H1 (cell line): ENCODE measurements at regions not wholly inside any gene's neighbourhood (a gene's known extent, or its start where the extent isn't known, plus 50 kb on each side); places are given as distances from the start of the nearest gene placed in this dataset.

Source experiments
- CBX5 ChIP-seq: fragments of 300-800, 300-1000 bp; sonication (generic); IDR thresholded peaks from 2 replicates; pipeline ENCODE4 v1.7.1; 2016; ENCODE audit warnings: antibody characterized with exemption, low read length, low read depth
- CREB1 ChIP-seq: IDR thresholded peaks from 2 replicates; pipeline ENCODE4 v1.6.1; 2012; ENCODE audit warnings: inconsistent platforms
- SIX5 ChIP-seq: IDR thresholded peaks from 2 replicates; pipeline ENCODE4 v1.6.1; 2011; ENCODE audit warnings: mild to moderate bottlenecking, low read depth, low read length
- SP4 ChIP-seq: IDR thresholded peaks from 2 replicates; pipeline ENCODE4 v1.6.1; 2012; ENCODE audit warnings: low read length, inconsistent platforms
- TF ChIP-seq, protein P1 (sequence below): fragments of 300-600 bp; sonication (generic); IDR thresholded peaks from 2 replicates; pipeline ENCODE4 v1.7.1; 2012; ENCODE audit warnings: low read length, moderate library complexity, mild to moderate bottlenecking, inconsistent platforms; ENCODE audit not compliant: insufficient replicate concordance

DNA sequence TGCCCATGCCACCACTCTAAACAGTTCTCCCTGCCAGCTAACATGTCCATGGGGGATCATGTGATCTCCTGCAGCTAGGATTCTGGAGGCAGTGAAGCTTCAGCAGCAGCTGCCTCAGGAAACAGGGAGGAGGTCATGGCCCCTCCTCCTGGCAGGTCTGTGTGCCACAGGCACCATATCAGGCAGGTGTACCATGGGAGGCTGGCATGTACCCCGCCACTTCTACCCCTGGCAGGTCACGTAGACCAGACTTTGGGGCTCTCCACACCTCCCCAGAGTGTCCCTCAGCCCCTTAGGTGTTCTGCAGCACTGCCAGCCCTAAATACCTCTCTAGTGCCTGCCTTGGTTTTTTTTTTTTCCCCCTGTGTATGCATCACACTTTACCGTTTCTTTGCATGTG lies 110.5 kb upstream of the FAM47C start (continued):
- TF ChIP-seq, protein P1, sequence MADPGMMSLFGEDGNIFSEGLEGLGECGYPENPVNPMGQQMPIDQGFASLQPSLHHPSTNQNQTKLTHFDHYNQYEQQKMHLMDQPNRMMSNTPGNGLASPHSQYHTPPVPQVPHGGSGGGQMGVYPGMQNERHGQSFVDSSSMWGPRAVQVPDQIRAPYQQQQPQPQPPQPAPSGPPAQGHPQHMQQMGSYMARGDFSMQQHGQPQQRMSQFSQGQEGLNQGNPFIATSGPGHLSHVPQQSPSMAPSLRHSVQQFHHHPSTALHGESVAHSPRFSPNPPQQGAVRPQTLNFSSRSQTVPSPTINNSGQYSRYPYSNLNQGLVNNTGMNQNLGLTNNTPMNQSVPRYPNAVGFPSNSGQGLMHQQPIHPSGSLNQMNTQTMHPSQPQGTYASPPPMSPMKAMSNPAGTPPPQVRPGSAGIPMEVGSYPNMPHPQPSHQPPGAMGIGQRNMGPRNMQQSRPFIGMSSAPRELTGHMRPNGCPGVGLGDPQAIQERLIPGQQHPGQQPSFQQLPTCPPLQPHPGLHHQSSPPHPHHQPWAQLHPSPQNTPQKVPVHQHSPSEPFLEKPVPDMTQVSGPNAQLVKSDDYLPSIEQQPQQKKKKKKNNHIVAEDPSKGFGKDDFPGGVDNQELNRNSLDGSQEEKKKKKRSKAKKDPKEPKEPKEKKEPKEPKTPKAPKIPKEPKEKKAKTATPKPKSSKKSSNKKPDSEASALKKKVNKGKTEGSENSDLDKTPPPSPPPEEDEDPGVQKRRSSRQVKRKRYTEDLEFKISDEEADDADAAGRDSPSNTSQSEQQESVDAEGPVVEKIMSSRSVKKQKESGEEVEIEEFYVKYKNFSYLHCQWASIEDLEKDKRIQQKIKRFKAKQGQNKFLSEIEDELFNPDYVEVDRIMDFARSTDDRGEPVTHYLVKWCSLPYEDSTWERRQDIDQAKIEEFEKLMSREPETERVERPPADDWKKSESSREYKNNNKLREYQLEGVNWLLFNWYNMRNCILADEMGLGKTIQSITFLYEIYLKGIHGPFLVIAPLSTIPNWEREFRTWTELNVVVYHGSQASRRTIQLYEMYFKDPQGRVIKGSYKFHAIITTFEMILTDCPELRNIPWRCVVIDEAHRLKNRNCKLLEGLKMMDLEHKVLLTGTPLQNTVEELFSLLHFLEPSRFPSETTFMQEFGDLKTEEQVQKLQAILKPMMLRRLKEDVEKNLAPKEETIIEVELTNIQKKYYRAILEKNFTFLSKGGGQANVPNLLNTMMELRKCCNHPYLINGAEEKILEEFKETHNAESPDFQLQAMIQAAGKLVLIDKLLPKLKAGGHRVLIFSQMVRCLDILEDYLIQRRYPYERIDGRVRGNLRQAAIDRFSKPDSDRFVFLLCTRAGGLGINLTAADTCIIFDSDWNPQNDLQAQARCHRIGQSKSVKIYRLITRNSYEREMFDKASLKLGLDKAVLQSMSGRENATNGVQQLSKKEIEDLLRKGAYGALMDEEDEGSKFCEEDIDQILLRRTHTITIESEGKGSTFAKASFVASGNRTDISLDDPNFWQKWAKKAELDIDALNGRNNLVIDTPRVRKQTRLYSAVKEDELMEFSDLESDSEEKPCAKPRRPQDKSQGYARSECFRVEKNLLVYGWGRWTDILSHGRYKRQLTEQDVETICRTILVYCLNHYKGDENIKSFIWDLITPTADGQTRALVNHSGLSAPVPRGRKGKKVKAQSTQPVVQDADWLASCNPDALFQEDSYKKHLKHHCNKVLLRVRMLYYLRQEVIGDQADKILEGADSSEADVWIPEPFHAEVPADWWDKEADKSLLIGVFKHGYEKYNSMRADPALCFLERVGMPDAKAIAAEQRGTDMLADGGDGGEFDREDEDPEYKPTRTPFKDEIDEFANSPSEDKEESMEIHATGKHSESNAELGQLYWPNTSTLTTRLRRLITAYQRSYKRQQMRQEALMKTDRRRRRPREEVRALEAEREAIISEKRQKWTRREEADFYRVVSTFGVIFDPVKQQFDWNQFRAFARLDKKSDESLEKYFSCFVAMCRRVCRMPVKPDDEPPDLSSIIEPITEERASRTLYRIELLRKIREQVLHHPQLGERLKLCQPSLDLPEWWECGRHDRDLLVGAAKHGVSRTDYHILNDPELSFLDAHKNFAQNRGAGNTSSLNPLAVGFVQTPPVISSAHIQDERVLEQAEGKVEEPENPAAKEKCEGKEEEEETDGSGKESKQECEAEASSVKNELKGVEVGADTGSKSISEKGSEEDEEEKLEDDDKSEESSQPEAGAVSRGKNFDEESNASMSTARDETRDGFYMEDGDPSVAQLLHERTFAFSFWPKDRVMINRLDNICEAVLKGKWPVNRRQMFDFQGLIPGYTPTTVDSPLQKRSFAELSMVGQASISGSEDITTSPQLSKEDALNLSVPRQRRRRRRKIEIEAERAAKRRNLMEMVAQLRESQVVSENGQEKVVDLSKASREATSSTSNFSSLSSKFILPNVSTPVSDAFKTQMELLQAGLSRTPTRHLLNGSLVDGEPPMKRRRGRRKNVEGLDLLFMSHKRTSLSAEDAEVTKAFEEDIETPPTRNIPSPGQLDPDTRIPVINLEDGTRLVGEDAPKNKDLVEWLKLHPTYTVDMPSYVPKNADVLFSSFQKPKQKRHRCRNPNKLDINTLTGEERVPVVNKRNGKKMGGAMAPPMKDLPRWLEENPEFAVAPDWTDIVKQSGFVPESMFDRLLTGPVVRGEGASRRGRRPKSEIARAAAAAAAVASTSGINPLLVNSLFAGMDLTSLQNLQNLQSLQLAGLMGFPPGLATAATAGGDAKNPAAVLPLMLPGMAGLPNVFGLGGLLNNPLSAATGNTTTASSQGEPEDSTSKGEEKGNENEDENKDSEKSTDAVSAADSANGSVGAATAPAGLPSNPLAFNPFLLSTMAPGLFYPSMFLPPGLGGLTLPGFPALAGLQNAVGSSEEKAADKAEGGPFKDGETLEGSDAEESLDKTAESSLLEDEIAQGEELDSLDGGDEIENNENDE, result no peak
- TF ChIP-seq CREB1, result no peak
- no peak for TF ChIP-seq SP4
- TF ChIP-seq CBX5, result no peak
- TF ChIP-seq SIX5, result no peak
